ENCODE measurements at regions not wholly inside any gene's neighbourhood (a gene's known extent, or its start where the extent isn't known, plus 50 kb on each side); places are given as distances from the start of the nearest gene placed in this dataset.
A peak's percentile ranks its signal among the peaks of the same experiment; 100 is the strongest.

DNA sequence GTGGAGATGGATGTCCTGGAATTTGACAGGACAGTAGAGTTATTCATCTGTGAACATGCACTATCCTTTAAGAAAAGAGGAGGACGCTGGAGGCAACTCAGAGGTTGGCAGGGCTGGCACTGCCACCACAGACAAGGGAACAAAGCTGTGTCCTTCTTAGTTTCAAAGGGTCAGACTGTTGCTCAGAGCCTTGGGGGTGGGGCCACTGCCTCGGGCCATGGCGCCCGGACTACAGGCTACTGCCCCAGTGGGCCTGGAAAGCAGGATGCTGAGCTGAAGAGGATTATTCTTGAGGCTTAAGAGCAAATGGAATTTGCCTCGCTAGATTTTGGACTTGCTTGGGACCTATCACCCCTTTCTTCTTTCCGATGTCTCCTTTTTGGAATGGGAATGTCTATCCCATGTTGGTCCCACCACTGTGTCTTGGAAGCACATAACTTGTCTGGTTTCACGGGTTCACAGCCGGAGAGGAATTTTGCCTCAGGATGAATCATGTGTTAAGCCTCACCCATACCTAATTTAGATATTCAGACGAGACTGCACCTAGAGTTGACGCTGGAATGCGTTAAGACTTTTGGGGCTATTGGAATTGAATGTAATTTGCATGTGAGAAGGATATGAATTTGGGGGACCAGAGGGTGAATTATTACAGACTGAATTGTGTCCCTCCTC is 114.8 kb upstream of the RFLNA start:
- peaks cover 14% of the 10 kb centered on the region for H3K36me3 Mint-ChIP-seq
- H3K9me3 Mint-ChIP-seq = peaks cover 3% of the 10 kb centered on the region
- no peaks in the 10 kb centered on the region for H3K27me3 Mint-ChIP-seq (ENCODE audit: low read depth)
- peaks cover 31% of the 10 kb centered on the region for H3K4me1 Mint-ChIP-seq
- no peak for DNase-seq (ENCODE audit: low spot score in 2 of 2, unreplicated experiment in 2 of 2)
- TF ChIP-seq, protein P1, sequence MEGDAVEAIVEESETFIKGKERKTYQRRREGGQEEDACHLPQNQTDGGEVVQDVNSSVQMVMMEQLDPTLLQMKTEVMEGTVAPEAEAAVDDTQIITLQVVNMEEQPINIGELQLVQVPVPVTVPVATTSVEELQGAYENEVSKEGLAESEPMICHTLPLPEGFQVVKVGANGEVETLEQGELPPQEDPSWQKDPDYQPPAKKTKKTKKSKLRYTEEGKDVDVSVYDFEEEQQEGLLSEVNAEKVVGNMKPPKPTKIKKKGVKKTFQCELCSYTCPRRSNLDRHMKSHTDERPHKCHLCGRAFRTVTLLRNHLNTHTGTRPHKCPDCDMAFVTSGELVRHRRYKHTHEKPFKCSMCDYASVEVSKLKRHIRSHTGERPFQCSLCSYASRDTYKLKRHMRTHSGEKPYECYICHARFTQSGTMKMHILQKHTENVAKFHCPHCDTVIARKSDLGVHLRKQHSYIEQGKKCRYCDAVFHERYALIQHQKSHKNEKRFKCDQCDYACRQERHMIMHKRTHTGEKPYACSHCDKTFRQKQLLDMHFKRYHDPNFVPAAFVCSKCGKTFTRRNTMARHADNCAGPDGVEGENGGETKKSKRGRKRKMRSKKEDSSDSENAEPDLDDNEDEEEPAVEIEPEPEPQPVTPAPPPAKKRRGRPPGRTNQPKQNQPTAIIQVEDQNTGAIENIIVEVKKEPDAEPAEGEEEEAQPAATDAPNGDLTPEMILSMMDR (IDR thresholded peaks at IDR 0.05; ENCODE audit: unreplicated experiment) = no peak
- H3K4me3 Mint-ChIP-seq = no peak overlapping the region
- no peak overlapping the region for H3K27ac Mint-ChIP-seq

DNA sequence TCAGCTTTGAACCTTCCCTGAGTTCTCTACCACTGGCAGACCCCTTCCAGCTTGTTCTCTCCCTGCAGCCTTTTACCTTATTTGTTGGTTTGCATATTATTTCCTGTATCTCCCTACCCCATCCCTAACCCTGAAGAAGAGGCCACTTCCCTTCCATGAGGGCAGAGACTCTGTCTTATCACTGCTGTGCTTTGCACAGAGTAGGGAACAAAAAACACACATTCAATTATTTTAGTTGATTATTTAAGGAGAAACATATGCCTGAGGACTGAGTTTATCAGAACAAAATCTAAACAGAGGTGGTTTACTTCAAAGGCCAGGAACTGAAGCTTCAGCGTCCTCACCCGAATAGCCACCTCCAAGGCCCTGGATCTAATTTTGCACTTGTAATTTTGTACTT is 111.7 kb upstream of the RFLNA start:
- no peak for DNase-seq (ENCODE audit: low spot score in 2 of 2, unreplicated experiment in 2 of 2)
- Mint-ChIP-seq H3K9me3 (peaks cover 3% of the 10 kb centered on the region), H3K27ac (peak overlapping the region; percentile 65), H3K4me3 (no peak overlapping the region), H3K4me1 (peaks cover 54% of the 10 kb centered on the region), H3K36me3 (peaks cover 12% of the 10 kb centered on the region), H3K27me3 (ENCODE audit: low read depth) (no peaks in the 10 kb centered on the region)
- TF ChIP-seq, protein P1 (IDR thresholded peaks at IDR 0.05; ENCODE audit: unreplicated experiment) = no peak

DNA sequence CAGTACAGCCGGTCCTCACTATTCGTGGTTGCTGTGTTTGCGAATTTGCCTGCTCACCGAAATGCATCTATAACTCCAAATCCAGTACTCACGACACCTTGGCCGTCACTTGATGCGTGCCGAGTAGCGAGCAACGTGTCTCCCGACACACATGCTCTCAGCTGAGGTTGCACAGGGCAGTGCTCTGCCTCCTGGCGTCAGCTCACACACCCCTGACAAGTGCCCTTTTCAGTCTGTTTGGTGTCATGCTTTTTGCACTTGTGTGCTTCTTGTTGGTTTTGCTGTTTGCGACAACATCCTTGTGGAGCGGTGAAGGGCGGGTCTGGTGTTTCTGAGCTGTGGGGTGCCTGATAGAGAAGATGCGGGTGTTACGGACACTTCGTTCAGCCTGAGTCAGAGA is 110.4 kb upstream of the RFLNA start:
- Mint-ChIP-seq H3K4me1 (peaks cover 67% of the 10 kb centered on the region), H3K4me3 (no peak overlapping the region), H3K27ac (peak overlapping the region; percentile 31)

DNA sequence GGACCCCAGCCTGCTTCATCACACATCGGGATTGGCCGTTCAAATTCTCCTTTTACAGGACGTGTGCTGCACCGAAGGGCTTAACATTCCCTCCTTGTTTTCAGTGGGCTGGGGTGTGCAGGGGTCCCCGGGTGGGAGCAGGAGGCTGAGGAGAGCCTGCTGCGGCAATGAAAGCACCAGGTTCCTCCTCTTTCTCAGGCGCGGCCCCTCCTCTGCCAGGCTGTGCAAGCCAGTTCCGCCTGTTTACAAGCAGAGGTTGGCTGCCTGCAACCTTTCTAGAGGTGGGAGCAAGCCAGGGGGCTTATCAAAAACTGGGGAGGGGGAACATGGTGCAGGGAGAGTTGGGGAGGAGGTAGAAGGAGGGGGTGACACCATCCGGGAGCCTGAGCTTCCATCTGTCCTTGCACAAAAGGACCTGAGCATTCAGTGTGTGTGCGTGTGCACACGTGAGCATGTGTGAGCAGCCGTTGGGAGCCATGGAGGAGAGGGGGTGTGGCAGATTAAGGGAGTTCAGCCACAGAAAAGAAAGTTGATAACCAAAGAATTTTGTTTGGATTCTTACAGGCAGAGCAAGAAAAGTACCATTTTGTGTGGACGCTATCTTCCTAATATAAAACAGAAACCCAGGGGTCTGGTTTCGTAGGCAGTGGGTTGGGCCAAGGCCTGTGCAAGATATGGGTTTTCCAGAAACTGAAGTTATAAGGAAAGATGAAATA is 108.8 kb upstream of the RFLNA start:
- TF ChIP-seq, protein P1 (IDR thresholded peaks at IDR 0.05; ENCODE audit: unreplicated experiment) = no peak

More for the DNA sequence above, 110.4 kb upstream of the RFLNA start:
- Mint-ChIP-seq H3K36me3 (peaks cover 8% of the 10 kb centered on the region), H3K9me3 (no peaks in the 10 kb centered on the region), H3K27me3 (ENCODE audit: low read depth) (no peaks in the 10 kb centered on the region)
- DNase-seq (ENCODE audit: low spot score in 2 of 2, unreplicated experiment in 2 of 2) = no peak
- TF ChIP-seq, protein P1 (IDR thresholded peaks at IDR 0.05; ENCODE audit: unreplicated experiment) = no peak

DNA sequence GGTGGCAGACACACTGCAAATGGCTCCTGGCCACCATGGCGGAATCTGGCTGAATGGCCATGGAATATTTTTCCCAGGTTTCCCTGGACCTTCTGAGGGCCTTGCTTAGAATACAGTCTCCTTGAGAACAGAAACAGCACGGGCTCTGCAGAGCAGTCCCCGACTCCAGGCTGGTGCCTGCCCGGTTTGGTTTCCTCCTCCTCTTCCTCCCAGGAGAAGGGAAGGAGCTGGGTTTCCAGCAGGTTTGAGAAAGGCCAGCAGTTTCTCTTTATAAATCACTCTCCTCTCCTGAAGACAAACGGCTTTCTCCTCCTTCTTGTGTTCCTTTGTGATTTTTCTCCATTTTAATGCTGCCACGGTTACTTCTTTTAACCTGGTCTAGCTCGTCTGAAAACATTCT is 106.8 kb upstream of the RFLNA start:
- Mint-ChIP-seq H3K9me3 (no peaks in the 10 kb centered on the region), H3K4me3 (no peak overlapping the region), H3K27me3 (ENCODE audit: low read depth) (no peaks in the 10 kb centered on the region), H3K36me3 (peaks cover 9% of the 10 kb centered on the region), H3K27ac (peak overlapping the region; percentile 94), H3K4me1 (peaks cover 71% of the 10 kb centered on the region)
- DNase-seq (ENCODE audit: low spot score in 2 of 2, unreplicated experiment in 2 of 2) = no peak
- TF ChIP-seq, protein P1 (IDR thresholded peaks at IDR 0.05; ENCODE audit: unreplicated experiment) = no peak

More for the DNA sequence above, 108.8 kb upstream of the RFLNA start:
- DNase-seq (ENCODE audit: low spot score in 2 of 2, unreplicated experiment in 2 of 2) = peak; percentile 47 to 65
- Mint-ChIP-seq H3K4me1 (peaks cover 71% of the 10 kb centered on the region), H3K36me3 (peaks cover 4% of the 10 kb centered on the region), H3K4me3 (peak overlapping the region; percentile 27), H3K27ac (peak overlapping the region; percentile 99), H3K9me3 (no peaks in the 10 kb centered on the region), H3K27me3 (ENCODE audit: low read depth) (no peaks in the 10 kb centered on the region)

Measured in mesothelial cell of epicardium (in vitro differentiated cells).